SK-N-SH (cell line): ENCODE measurements at regions not wholly inside any gene's neighbourhood (a gene's known extent, or its start where the extent isn't known, plus 50 kb on each side); places are given as distances from the start of the nearest gene placed in this dataset.

Source experiments
- CTCF ChIA-PET: fragments of 300-600, 350-600 bp; formaldehyde crosslinking; extraction: SDS; loops from one replicate; lab custom pipeline; 2021; lab: Yijun Ruan, JAX
- POLR2A ChIA-PET: fragments of 350-600 bp; sonication (Branson Sonifier 250); formaldehyde crosslinking; extraction: SDS; loops from one replicate; lab custom pipeline; 2020; ENCODE audit warnings: antibody characterized with exemption, inconsistent platforms; lab: Yijun Ruan, JAX
- DNase-seq: peaks from one replicate; pipeline ENCODE4 v3.0.0; 2012
- H2AFZ ChIP-seq: fragments of 200-600 bp; sonication (generic); 2 replicates; pipeline ENCODE4 v1.8.1; 2016; ENCODE audit warnings: antibody characterized with exemption, mild to moderate bottlenecking, low read depth
- H3F3A ChIP-seq: fragments of 200-600 bp; sonication (generic); replicated peaks from 2 replicates; pipeline ENCODE3; 2016; ENCODE audit warnings: antibody characterized with exemption, mild to moderate bottlenecking; ENCODE audit not compliant: insufficient read depth
- H3K27ac ChIP-seq, 2 experiments: fragments of 200-500 bp in 1 of 2; fragments of 200-600 bp in 1 of 2; sonication (Bioruptor generic) in 1 of 2; sonication (generic), shearing (Covaris generic) in 1 of 2; 2 replicates each; pipeline versions ENCODE4 v1.5.1 to v1.6.1; 2014 to 2016; ENCODE audit warnings: low read depth in 2 of 2, inconsistent platforms in 1 of 2, low read length in 1 of 2, mild to moderate bottlenecking in 1 of 2, mixed read lengths in 1 of 2
- H3K27me3 ChIP-seq: fragments of 200-600 bp; sonication (generic), shearing (Covaris generic); 2 replicates; pipeline ENCODE4 v1.6.1; 2016; ENCODE audit warnings: mixed run types; ENCODE audit not compliant: insufficient read depth
- H3K36me3 ChIP-seq, 2 experiments: fragments of 200-500 bp in 1 of 2; fragments of 200-600 bp in 1 of 2; sonication (Bioruptor generic) in 1 of 2; sonication (generic) in 1 of 2; replicated peaks in 1 of 2; 2 replicates each; pipeline versions ENCODE3 to v1.5.1; 2014 to 2016; ENCODE audit warnings: low read length in 1 of 2, mild to moderate bottlenecking in 1 of 2; ENCODE audit not compliant: insufficient read depth in 2 of 2, control insufficient read depth in 1 of 2
- H3K4me1 ChIP-seq, 2 experiments: fragments of 200-500 bp in 1 of 2; fragments of 200-600 bp in 1 of 2; sonication (Bioruptor generic) in 1 of 2; sonication (generic), shearing (Covaris generic) in 1 of 2; 2 replicates each; pipeline versions ENCODE4 v1.5.1 to v1.6.1; 2014 to 2016; ENCODE audit warnings: low read depth in 1 of 2, low read length in 1 of 2, mixed run types in 1 of 2; ENCODE audit not compliant: insufficient read depth in 2 of 2, control insufficient read depth in 1 of 2
- H3K4me2 ChIP-seq: fragments of 200-600 bp; sonication (generic), shearing (Covaris generic); 2 replicates; pipeline ENCODE4 v1.6.1; 2017; ENCODE audit warnings: mixed run types
- H3K4me3 ChIP-seq, 2 experiments: fragments of 200-500 bp in 1 of 2; fragments of 200-600 bp in 1 of 2; sonication (Bioruptor generic) in 1 of 2; sonication (generic), shearing (Covaris generic) in 1 of 2; 2 replicates each; pipeline versions ENCODE4 v1.5.1 to v1.8.1; 2014 to 2016; ENCODE audit warnings: low read depth in 2 of 2, inconsistent platforms in 1 of 2, low read length in 1 of 2, mild to moderate bottlenecking in 1 of 2, mixed read lengths in 1 of 2, moderate library complexity in 1 of 2
- H3K79me2 ChIP-seq: fragments of 200-600 bp; sonication (generic); 2 replicates; pipeline ENCODE4 v1.8.1; 2017; ENCODE audit warnings: mild to moderate bottlenecking; ENCODE audit not compliant: insufficient read depth
- H3K9ac ChIP-seq: fragments of 200-600 bp; sonication (generic); 2 replicates; pipeline ENCODE4 v1.6.1; 2017; ENCODE audit warnings: mixed run types
- H3K9me2 ChIP-seq: fragments of 200-600 bp; sonication (generic); 2 replicates; pipeline ENCODE4 v1.6.1; 2017; ENCODE audit warnings: mixed run types
- H3K9me3 ChIP-seq: fragments of 200-600 bp; sonication (generic); 2 replicates; pipeline ENCODE4 v1.6.1; 2017; ENCODE audit warnings: mixed run types, mild to moderate bottlenecking, moderate library complexity
- H4K20me1 ChIP-seq: fragments of 200-600 bp; sonication (generic); 2 replicates; pipeline ENCODE4 v1.6.1; 2017; ENCODE audit warnings: mild to moderate bottlenecking, mixed run types; ENCODE audit not compliant: insufficient read depth
- EZH2phosphoT487 ChIP-seq: fragments of 200-600 bp; sonication (generic); IDR thresholded peaks from 2 replicates; pipeline ENCODE4 v1.6.1; 2017; ENCODE audit warnings: low read depth, mixed run types, mild to moderate bottlenecking, antibody characterized with exemption, moderate library complexity, borderline replicate concordance
- FOXJ3 ChIP-seq: sonication (generic); formaldehyde crosslinking; IDR thresholded peaks from 2 replicates; pipeline ENCODE4 v1.5.1; 2020; ENCODE audit warnings: mild to moderate bottlenecking, missing genetic modification reagents
- GATA2 ChIP-seq: sonication (generic); formaldehyde crosslinking; IDR thresholded peaks from 2 replicates; pipeline ENCODE4 v1.5.0; 2020; ENCODE audit warnings: mild to moderate bottlenecking, missing genetic modification reagents
- MEF2A ChIP-seq: IDR thresholded peaks from 2 replicates; pipeline ENCODE4 v1.4.0; 2012; ENCODE audit warnings: low read depth, borderline replicate concordance
- NFIC ChIP-seq: IDR thresholded peaks from 2 replicates; pipeline ENCODE4 v1.4.0; 2012; ENCODE audit warnings: borderline replicate concordance
- NRF1 ChIP-seq: IDR thresholded peaks from 2 replicates; pipeline ENCODE4 v1.6.1; 2012; ENCODE audit warnings: low read depth, mild to moderate bottlenecking, low read length
- POLR2AphosphoS5 ChIP-seq: IDR thresholded peaks from 2 replicates; pipeline ENCODE4 v1.6.1; 2012; ENCODE audit warnings: low read depth, low read length
- RAD21 ChIP-seq: IDR thresholded peaks from 2 replicates; pipeline ENCODE4 v1.6.1; 2012; ENCODE audit warnings: mild to moderate bottlenecking, low read length
- RCOR1 ChIP-seq: fragments of 150-350 bp; IDR thresholded peaks from 2 replicates; pipeline ENCODE4 v1.6.1; 2017; ENCODE audit warnings: antibody characterized with exemption, low read length
- SIN3A ChIP-seq: IDR thresholded peaks from 2 replicates; pipeline ENCODE4 v1.6.1; 2012; ENCODE audit warnings: low read depth, mild to moderate bottlenecking, low read length, moderate library complexity, borderline replicate concordance
- TCF12 ChIP-seq: IDR thresholded peaks from 2 replicates; pipeline ENCODE4 v1.4.0; 2012
- TEAD4 ChIP-seq: IDR thresholded peaks from 2 replicates; pipeline ENCODE4 v1.4.0; 2012; ENCODE audit warnings: mild to moderate bottlenecking, borderline replicate concordance; ENCODE audit not compliant: insufficient read depth
- USF2 ChIP-seq: fragments of 150-350 bp; IDR thresholded peaks from 2 replicates; pipeline ENCODE4 v1.6.1; 2017; ENCODE audit warnings: antibody characterized with exemption, low read length, low read depth, borderline replicate concordance
- YY1 ChIP-seq: IDR thresholded peaks from 2 replicates; pipeline ENCODE4 v1.4.0; 2012; ENCODE audit warnings: low read depth, mild to moderate bottlenecking
- ZBTB33 ChIP-seq: IDR thresholded peaks from 2 replicates; pipeline ENCODE4 v1.4.0; 2012; ENCODE audit warnings: low read depth, borderline replicate concordance
- whole genome bisulfite sequencing: methylation state at CpG from one replicate; pipeline ENCODE4 v1.1.6; 2017; ENCODE audit warnings: low lambda C conversion rate; 5-methylcytosine and 5-hydroxymethylcytosine counted together
- TF ChIP-seq, protein P1 (sequence below): IDR thresholded peaks from 2 replicates; pipeline ENCODE4 v1.4.0; 2012; ENCODE audit warnings: low read depth, borderline replicate concordance
- TF ChIP-seq, protein P2 (sequence below): fragments of 150-350 bp; IDR thresholded peaks from 2 replicates; pipeline ENCODE4 v1.6.1; 2016; ENCODE audit warnings: mild to moderate bottlenecking, low read depth, low read length

DNA sequence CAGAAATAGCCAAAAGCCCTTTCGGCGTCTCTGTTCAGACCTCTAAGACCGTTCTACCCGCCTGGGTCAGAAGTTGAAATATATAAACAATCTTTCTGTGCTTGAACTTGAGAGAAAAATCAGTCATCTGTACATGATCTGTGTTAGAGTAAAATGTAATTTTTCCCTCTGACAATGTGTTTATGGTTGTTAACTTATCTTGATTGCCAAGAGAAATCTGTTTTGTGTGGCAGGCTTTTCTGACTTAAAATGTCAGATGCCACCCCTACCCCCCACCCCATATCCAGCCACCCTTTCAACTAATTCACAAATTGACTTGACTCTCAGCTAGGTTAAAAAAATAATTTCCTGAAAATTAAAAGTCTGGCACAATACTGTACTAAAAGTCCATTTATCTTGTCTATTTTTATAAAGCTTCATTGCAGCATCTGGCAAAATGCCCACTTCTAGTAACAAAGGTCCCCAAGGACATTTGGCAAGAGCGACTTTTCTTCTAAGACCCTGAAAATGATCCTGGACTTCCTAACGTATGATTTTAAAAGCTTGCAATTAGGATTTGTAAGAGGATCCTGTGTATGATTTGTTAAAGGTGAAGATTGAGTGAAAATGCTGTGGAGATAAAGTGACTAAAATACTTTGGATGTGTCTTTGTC is 304.2 kb downstream of the EPHA4 start:
- CTCF ChIA-PET: no interaction called here
- Histone ChIP-seq H3K4me2 (no peak overlapping the region), H3K4me3 (no peak overlapping the region), H3K4me1 (no peaks in the 10 kb centered on the region; a peak in 1 of 4 replicates), H3K79me2 (no peaks in the 10 kb centered on the region), H3K9me3 (no peaks in the 10 kb centered on the region), H3F3A (no peaks in the 10 kb centered on the region), H3K36me3 (no peaks in the 10 kb centered on the region), H4K20me1 (no peaks in the 10 kb centered on the region), H3K27me3 (no peaks in the 10 kb centered on the region), H2AFZ (no peak overlapping the region), H3K27ac (no peak overlapping the region), H3K9me2 (no peaks in the 10 kb centered on the region), H3K9ac (no peak overlapping the region)
- POLR2A ChIA-PET: no interaction called here
- DNase-seq: no peak
- 2% methylated on average over 6 of the region's 6 CpGs for WGBS
- TF ChIP-seq MEF2A (no peak), USF2 (no peak), ZBTB33 (no peak), SIN3A (no peak), NFIC (no peak), FOXJ3 (CRISPR knock-in tag) (no peak), RAD21 (no peak), TEAD4 (no peak), RCOR1 (no peak), GATA2 (CRISPR knock-in tag) (no peak), POLR2AphosphoS5 (no peak), NRF1 (no peak)
- TF ChIP-seq, protein P1, sequence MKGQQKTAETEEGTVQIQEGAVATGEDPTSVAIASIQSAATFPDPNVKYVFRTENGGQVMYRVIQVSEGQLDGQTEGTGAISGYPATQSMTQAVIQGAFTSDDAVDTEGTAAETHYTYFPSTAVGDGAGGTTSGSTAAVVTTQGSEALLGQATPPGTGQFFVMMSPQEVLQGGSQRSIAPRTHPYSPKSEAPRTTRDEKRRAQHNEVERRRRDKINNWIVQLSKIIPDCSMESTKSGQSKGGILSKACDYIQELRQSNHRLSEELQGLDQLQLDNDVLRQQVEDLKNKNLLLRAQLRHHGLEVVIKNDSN: no peak

DNA sequence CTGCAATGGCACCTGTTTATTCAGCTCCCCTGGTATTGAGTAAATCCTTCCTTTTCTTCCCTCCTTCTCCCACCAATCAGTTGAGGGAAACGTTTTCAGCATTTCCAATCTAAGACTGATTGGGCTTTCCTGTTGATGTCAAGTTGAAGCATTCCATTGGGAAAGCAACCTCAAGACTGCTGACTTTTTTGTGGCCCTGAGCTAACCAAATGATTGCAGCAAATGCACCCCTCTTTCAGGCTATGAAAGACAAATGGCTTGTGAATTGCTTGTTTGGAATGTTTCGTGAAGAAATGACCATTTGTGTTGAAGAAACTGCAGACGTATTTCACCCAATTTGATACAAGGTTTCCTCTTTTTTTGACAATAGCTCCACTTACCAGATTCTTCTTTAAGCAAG is 303.5 kb downstream of the EPHA4 start:
- 2% methylated on average over 3 of the region's 3 CpGs for WGBS
- H3K9me3 ChIP-seq: no peaks in the 10 kb centered on the region

More for the DNA sequence above, 303.5 kb downstream of the EPHA4 start:
- no peak for TF ChIP-seq FOXJ3 (CRISPR knock-in tag)
- TF ChIP-seq, protein P2, sequence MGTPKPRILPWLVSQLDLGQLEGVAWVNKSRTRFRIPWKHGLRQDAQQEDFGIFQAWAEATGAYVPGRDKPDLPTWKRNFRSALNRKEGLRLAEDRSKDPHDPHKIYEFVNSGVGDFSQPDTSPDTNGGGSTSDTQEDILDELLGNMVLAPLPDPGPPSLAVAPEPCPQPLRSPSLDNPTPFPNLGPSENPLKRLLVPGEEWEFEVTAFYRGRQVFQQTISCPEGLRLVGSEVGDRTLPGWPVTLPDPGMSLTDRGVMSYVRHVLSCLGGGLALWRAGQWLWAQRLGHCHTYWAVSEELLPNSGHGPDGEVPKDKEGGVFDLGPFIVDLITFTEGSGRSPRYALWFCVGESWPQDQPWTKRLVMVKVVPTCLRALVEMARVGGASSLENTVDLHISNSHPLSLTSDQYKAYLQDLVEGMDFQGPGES: no peak
- no peak for TF ChIP-seq EZH2phosphoT487
- TF ChIP-seq GATA2 (CRISPR knock-in tag): no peak
- TF ChIP-seq SIN3A: no peak
- TF ChIP-seq, protein P1: no peak
- TF ChIP-seq YY1: no peak
- TF ChIP-seq NFIC: no peak
- TF ChIP-seq TCF12: no peak
- Histone ChIP-seq H3K9me2 (no peaks in the 10 kb centered on the region), H3F3A (no peaks in the 10 kb centered on the region), H3K9ac (no peak overlapping the region), H3K4me2 (no peak overlapping the region), H3K36me3 (no peaks in the 10 kb centered on the region), H3K4me1 (no peaks in the 10 kb centered on the region; a peak in 1 of 4 replicates), H4K20me1 (no peaks in the 10 kb centered on the region), H3K4me3 (no peak overlapping the region), H3K79me2 (no peaks in the 10 kb centered on the region), H3K27me3 (no peaks in the 10 kb centered on the region), H2AFZ (no peak overlapping the region), H3K27ac (no peak overlapping the region)
- CTCF ChIA-PET: no interaction called here
- POLR2A ChIA-PET: no interaction called here
- no peak for DNase-seq
